ENCODE measurements at regions not wholly inside any gene's neighbourhood (a gene's known extent, or its start where the extent isn't known, plus 50 kb on each side); places are given as distances from the start of the nearest gene placed in this dataset.

DNA sequence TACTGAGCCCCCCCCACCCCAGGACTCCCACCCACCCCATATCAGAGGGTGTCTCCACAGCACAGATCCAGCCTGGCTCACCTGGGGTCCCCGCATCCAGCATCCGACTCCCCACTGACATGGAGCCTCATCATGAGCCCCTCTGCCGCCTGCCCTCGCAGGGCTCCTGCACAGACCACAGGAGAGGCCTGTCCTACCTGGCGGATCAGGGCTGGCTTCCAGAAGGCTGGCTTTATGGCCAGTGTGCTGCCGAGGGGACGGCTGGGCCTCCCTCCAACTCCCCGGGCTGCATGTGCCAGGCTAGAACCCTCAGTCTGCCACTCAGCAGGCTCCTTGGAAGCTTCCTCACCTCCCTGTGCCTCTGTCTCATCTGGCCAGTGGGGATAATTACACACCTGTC, 119.0 kb downstream of the RFLNA start:
- H3K23ac ChIP-seq (ENCODE audit: insufficient read length, low read depth, low read length), result no peak overlapping the region
- H2BK120ac ChIP-seq (ENCODE audit: low read depth, low read length, poor library complexity, severe bottlenecking), result no peak overlapping the region
- H3K9ac ChIP-seq (ENCODE audit: extremely low read depth, insufficient read length, low read length), result no peak overlapping the region
- no peaks in the 10 kb centered on the region for H4K20me1 ChIP-seq (ENCODE audit: control insufficient read depth, insufficient read depth, insufficient read length)
- H3K18ac ChIP-seq (ENCODE audit: insufficient read length, low read depth, low read length), result no peak overlapping the region
- TF ChIP-seq, protein P1, sequence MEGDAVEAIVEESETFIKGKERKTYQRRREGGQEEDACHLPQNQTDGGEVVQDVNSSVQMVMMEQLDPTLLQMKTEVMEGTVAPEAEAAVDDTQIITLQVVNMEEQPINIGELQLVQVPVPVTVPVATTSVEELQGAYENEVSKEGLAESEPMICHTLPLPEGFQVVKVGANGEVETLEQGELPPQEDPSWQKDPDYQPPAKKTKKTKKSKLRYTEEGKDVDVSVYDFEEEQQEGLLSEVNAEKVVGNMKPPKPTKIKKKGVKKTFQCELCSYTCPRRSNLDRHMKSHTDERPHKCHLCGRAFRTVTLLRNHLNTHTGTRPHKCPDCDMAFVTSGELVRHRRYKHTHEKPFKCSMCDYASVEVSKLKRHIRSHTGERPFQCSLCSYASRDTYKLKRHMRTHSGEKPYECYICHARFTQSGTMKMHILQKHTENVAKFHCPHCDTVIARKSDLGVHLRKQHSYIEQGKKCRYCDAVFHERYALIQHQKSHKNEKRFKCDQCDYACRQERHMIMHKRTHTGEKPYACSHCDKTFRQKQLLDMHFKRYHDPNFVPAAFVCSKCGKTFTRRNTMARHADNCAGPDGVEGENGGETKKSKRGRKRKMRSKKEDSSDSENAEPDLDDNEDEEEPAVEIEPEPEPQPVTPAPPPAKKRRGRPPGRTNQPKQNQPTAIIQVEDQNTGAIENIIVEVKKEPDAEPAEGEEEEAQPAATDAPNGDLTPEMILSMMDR (conservative IDR thresholded peaks at IDR 0.05), result no peak
- no peak overlapping the region for H4K5ac ChIP-seq (ENCODE audit: insufficient read length, low read depth, low read length)
- no peak overlapping the region for H2AFZ ChIP-seq (ENCODE audit: low read length)
- H3K27ac ChIP-seq (ENCODE audit: insufficient read length, low read depth, low read length), result no peak overlapping the region
- H4K91ac ChIP-seq (ENCODE audit: insufficient read length, low read depth, low read length), result no peak overlapping the region
- no peaks in the 10 kb centered on the region for H3K23me2 ChIP-seq (ENCODE audit: insufficient read length, low read depth, low read length, poor library complexity, severe bottlenecking)
- no peaks in the 10 kb centered on the region for H3K9me3 ChIP-seq (ENCODE audit: control insufficient read depth, low read depth, low read length)
- H2BK15ac ChIP-seq (ENCODE audit: low read depth, low read length), result no peak overlapping the region
- no peak overlapping the region for H4K8ac ChIP-seq (replicated peaks; ENCODE audit: insufficient read length, low read depth, low read length)
- Mint-ChIP-seq H3K27ac (peak overlapping the region; percentile 65 to 85 (median 85); a peak in 3 of 7 replicates), H3K4me3 (no peak overlapping the region; a peak in 1 of 5 replicates), H3K36me3 (ENCODE audit: insufficient read depth in 1 of 3, low read depth in 3 of 3) (peaks cover 9 to 44% (median 29%) of the 10 kb centered on the region in 3 experiments; a peak in 6 of 7 replicates), H3K27me3 (ENCODE audit: low read depth) (no peaks in the 10 kb centered on the region), H3K4me1 (peaks cover 15 to 21% of the 10 kb centered on the region in 2 experiments), H3K9me3 (no peaks in the 10 kb centered on the region)
- H3K79me2 ChIP-seq (ENCODE audit: insufficient read depth, low read length), result no peaks in the 10 kb centered on the region
- H3K79me1 ChIP-seq (ENCODE audit: insufficient read depth, low read depth, low read length, poor library complexity, severe bottlenecking), result no peaks in the 10 kb centered on the region
- H2AK5ac ChIP-seq (ENCODE audit: insufficient read length, low read length), result no peak overlapping the region
- H3K4me2 ChIP-seq (ENCODE audit: insufficient read depth, insufficient read length, low read length), result no peak overlapping the region
- H2BK5ac ChIP-seq (ENCODE audit: insufficient read length, low read length), result no peak overlapping the region
- no peak for DNase-seq
- H2BK12ac ChIP-seq (ENCODE audit: insufficient read length, low read depth, low read length), result no peak overlapping the region
- WGBS (ENCODE audit: extremely low coverage, insufficient read length, low lambda C conversion rate), result no CpG with 5 or more reads among the region's 8 CpGs
- H3K14ac ChIP-seq (ENCODE audit: insufficient read depth, low read length), result no peak overlapping the region; the same call in 1 of the 2 replicates
- no peak overlapping the region for H3K56ac ChIP-seq (ENCODE audit: insufficient read length, low read depth, low read length)
- H3K27me3 ChIP-seq (ENCODE audit: insufficient read depth, low read length), result no peaks in the 10 kb centered on the region
- no peak overlapping the region for H3K4ac ChIP-seq (ENCODE audit: low read depth, low read length)
- H3K4me1 ChIP-seq (ENCODE audit: insufficient read depth, low read length), result no peaks in the 10 kb centered on the region
- no peak overlapping the region for H3T11ph ChIP-seq (ENCODE audit: low read length)
- H2BK20ac ChIP-seq (ENCODE audit: low read depth, low read length, poor library complexity, severe bottlenecking), result no peak overlapping the region

Data from H9 (cell line).